ENCODE measurements at regions not wholly inside any gene's neighbourhood (a gene's known extent, or its start where the extent isn't known, plus 50 kb on each side); places are given as distances from the start of the nearest gene placed in this dataset.

DNA sequence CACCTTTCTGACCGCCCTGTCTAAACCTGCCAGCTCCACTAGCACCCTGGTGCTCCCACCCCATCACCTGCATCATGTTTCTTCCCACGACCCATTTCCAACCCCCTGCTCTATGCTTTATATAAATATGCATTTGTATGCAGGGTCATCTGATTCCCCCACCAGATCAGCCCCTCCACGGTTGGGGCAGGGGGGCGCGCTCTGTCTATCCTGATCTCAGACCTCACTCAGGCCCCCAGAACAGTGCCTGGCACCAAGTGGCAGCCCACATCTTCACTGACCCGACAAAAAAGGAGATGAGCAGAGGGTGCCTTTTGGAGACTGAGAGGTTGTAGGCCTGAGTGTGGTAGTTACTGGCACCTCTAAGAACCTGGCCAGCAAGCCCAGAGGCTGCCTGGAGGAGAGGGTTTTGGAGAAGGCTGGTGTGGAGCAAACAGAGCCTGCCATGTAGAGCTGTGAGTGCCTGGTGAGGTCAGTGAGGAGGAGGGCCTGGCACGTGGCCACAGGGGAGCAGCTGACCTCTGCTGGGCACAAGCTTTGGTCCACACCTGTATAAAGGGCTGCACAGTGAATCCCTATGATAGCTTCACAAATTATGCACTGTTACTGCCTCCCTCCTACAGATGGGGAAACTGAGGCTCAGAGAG, 86.3 kb upstream of the RTL6 start:
- TF ChIP-seq, protein P1, sequence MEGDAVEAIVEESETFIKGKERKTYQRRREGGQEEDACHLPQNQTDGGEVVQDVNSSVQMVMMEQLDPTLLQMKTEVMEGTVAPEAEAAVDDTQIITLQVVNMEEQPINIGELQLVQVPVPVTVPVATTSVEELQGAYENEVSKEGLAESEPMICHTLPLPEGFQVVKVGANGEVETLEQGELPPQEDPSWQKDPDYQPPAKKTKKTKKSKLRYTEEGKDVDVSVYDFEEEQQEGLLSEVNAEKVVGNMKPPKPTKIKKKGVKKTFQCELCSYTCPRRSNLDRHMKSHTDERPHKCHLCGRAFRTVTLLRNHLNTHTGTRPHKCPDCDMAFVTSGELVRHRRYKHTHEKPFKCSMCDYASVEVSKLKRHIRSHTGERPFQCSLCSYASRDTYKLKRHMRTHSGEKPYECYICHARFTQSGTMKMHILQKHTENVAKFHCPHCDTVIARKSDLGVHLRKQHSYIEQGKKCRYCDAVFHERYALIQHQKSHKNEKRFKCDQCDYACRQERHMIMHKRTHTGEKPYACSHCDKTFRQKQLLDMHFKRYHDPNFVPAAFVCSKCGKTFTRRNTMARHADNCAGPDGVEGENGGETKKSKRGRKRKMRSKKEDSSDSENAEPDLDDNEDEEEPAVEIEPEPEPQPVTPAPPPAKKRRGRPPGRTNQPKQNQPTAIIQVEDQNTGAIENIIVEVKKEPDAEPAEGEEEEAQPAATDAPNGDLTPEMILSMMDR (IDR thresholded peaks at IDR 0.05) = no peak

GRCh38 chr22:44583854-44584253, 85.8 kb upstream of the RTL6 start:
- TF ChIP-seq, protein P1 (IDR thresholded peaks at IDR 0.05) = no peak

DNA sequence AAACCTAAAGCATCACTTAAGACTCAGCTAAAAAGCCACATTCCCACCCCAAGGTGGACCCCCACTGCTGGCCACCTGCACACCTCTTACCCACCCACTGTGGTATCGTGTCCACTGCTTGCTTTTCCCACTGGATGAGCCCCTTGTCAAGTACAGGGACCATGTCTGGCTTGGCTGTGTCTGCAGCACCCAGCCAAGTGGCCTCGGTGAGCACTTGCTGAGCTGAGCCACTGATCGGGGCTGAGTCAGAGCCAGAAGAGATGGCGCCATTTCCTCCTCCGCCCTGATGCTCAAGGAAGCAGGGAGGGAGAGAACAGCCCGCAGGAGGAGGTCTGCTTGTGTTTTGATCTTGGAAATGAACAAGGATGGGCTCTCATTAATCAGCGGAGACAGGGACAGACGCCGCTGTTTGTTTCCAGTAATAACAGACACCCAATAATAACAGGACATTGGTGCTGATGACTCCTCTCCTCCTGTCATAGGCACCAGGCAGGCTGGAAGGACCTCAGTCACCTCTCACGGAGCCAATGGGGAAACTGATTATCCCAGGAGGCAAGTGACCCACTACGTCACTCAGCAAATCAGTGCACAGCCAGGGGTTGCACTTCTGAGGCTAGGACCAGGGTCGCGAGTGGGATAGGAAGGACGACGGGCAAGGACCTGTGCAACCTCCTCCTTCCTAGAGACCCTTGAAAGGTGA, 85.2 kb upstream of the RTL6 start:
- TF ChIP-seq, protein P1 (IDR thresholded peaks at IDR 0.05) = no peak

DNA sequence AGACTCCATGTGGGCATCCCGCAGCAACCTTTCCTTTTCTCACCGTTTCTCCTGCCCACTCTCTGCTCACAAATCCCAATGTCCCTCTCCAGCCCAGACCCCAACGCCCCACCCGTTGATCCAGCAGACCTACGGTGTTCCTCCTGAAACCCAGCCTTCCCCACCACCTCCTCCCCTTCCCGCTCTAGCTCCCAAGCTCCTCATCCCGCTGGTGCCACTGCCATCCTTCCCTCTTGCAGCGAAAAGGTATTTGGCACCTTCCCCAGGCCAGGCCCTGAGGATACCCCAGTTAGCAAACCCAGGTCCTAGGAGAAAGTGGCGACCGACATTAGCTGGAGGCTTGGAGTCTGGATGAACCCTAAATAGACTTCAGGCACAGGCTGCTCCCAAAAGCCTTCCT, 84.0 kb upstream of the RTL6 start:
- TF ChIP-seq, protein P1 (IDR thresholded peaks at IDR 0.05) = no peak

- TF ChIP-seq, protein P1 (IDR thresholded peaks at IDR 0.05) = no peak
These were observed 83.0 kb upstream of the RTL6 start for GRCh38 chr22:44581096-44581435.

- TF ChIP-seq, protein P1 (IDR thresholded peaks at IDR 0.05) = no peak
These were observed 82.4 kb upstream of the RTL6 start for GRCh38 chr22:44580176-44581095.

- TF ChIP-seq, protein P1 (IDR thresholded peaks at IDR 0.05) = no peak
These were observed 80.6 kb upstream of the RTL6 start for GRCh38 chr22:44578516-44579230.
